Fibroblast of skin of scalp (primary cell): ENCODE measurements at regions not wholly inside any gene's neighbourhood (a gene's known extent, or its start where the extent isn't known, plus 50 kb on each side); places are given as distances from the start of the nearest gene placed in this dataset.
"Not testable (repeated sequence)": the region's sequence is repeated elsewhere in the genome, so short reads cannot be mapped to it uniquely, and the experiment has no call there.

Experiments
- DNase-seq: peaks from one replicate; pipeline ENCODE4 v3.0.0-alpha.2; 2013

DNA sequence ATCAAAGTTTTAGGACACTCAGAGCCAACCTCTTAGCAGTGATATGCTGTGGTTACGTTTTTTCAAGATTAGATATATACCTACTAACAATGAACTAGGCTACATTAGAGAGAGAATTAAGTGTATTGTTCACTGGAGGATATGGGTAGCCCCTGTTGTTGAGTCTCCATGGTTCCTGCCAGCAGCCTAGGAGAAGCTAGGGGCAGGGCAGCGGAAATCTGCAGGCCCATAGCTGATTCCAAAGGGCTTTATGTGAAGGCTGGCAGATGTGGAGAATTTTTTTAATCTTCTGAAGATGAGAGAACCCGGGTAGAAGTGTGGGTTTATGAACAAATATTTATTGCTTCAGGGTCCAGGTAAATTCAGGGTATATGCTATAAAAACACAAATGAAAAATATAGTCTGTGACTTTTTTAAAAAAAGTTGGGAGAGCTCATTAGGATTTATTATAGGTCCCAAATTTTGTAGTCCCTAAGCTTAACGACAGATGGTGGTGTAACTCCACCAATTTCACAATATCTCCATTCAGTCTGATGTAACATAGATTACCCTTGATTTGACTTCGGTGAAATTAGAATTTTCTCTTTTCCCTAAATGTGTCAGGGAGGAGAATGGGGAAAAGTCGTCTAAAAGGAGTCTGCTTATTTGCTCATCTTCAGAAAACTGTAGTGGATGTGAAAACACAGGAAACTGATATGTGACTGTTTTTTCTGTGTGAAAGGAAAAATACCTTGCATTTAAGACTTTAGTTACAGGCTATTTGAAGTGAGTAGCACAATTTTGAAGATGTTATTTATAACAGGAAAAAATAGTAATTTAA, 163.0 kb upstream of the PPP1R3A start:
- peak; percentile 73 for DNase-seq

DNA sequence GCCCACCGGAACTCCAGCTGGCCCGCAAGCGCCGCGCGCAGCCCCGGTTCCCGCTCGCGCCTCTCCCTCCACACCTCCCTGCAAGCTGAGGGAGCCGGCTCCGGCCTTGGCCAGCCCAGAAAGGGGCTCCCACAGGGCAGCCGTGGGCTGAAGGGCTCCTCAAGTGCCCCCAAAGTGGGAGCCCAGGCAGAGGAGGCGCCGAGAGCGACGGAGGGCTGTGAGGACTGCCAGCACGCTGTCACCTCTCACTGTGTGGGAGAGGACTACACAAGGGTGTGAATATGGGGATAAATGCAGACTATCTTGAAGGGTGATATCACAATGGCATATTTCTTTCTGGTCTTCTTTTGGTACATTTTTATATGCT, 158.3 kb upstream of the PPP1R3A start:
- DNase-seq: not testable (repeated sequence)

DNA sequence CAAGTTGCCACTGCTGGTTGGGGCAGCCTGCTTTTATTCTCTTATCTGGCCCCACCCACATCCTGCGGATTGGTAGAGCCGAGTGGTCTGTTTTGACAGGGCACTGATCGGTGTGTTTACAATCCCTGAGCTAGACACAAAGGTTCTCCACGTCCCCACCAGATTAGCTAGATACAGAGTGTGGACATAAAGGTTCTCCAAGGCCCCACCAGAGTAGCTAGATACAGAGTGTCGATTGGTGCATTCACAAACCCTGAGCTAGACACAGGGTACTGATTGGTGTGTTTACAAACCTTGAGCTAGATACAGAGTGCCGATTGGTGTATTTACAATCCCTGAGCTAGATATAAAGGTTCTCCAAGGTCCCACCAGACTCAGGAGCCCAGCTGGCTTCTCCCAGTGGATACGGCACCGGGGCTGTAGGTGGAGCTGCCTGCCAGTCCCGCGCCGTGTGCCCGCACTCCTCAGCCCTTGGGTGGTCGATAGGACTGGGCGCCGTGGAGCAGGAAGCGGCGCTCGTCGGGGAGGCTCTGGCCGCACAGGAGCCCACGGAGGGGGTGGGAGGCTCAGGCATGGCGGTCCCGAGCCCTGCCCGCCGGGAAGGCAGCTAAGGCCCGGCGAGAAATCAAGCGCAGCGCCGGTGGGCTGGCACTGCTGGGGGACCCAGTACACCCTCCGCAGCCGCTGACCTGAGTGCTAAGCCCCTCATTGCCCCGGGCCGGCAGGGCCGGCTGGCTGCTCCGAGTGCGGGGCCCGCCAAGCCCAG, 157.8 kb upstream of the PPP1R3A start:
- DNase-seq: not testable (repeated sequence)

DNA sequence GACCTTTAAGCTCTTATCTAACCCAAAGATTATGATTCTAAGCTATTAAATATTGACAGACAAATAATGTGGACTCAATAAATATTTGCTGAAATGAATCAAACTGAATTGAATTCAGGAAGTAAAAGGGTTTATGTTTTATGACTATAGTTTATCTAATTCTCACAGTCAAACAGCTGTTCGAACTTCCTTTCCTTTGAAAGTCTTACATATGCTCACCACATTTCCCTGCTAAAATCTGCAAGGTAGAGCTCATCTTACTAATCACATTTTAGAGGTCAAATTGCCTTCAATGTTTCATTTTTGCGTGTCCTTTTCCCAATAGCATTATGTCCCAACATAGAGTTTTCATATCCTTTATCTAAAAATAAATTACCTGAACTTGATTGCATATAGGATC, 154.9 kb upstream of the PPP1R3A start:
- no peak for DNase-seq

DNA sequence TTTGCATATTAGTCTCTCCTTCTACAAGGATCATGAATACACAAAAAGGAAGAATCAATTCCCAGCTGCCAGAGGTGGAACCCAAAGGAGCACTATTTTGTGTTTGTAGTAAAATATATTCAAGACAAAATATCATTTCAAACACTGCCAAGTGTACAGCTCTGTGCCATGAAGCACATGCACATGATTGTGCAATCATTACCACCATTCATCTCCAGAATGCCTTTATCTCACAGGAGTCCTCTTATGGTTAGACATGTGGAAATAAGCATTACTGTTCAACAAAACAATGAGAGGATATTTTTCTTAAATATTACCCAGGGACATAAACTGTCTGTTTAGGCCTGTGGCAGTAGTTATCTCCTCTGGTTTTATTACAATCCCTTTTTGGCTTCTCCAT, 151.4 kb upstream of the PPP1R3A start:
- no peak for DNase-seq

DNA sequence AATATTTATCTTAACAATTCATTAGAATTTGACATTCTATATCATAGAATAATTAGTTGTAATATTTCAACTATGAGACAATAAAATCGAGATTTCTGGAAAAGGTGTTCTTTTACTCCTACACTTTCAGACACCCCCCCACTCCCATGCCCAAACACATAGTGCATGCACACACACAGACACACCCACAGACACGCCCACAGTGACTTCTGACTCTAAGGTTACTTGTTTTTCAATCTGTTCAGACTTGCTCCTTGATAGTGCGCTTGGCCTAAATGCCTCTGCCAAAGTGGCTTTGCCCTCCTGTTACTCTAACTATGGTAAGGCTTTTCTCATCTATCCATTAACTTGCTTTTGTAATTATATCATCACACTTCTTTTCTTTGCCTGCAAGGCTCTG, 144.0 kb upstream of the PPP1R3A start:
- DNase-seq: no peak

DNA sequence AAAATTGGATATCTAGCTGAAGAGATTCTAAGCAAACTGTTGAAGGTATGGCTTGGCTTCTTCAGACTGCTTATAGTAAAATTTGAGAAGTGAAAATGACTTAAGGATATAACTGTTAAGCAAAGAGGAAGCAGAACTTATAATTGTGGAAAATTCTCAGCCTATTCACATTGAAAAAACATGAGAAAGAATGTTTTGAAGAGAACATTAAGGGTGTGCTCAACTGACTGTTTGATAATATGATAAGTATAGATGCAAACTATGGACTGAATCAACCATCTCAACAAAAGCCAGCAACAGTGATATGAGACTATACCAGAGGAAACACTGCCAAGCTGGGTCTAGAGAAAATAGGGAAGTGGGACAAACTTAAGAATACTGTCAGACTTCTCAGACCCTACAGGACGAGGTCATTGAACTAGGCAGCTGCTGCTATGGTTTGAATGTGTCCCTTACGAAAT, 133.1 kb upstream of the PPP1R3A start:
- no peak for DNase-seq

GRCh38 chr7:114050571-114050970, 131.8 kb upstream of the PPP1R3A start:
- no peak for DNase-seq

DNA sequence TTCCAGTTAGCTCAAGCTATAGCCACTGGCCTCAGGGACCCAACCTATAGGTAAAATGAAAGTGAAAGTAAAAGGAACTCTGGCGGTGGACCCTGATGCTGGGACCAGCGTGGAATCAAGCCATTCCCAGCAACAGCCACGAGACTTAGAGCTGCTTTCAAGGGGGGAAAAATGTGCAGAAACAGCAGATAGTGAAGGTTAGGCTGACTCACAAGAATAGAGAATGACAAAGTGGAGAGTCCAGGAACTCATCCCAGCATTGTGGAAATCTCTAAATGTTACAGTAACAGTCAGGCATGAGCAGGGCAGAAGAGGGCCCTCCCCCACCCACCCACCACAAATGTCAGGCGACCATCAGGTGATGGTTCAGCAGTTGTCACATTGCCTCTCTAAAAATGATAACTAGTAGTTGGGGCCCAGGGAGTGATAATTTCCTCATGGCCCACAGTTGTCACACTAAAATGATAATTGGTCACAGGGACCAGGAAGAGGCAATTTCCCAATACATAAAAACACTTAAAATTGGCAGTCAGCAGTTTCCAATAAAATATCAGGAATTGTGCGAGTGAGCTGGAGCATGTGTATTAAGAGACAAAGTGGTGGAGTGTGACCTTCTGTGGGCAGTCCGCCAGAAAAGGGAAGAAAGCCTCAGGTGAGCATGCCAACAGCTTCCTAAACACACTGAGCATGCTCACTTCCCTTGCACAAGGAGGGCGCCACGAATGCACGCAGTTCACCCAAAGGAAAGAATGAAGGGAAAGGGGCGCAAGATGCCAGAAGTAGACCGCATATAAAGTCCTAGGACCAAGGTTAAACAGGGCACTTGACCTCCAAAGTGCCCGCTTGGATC, 129.8 kb upstream of the PPP1R3A start:
- peak; percentile 17 for DNase-seq

- peak; percentile 26 for DNase-seq
Measured at GRCh38 chr7:114047889-114048288, 129.1 kb upstream of the PPP1R3A start.

DNA sequence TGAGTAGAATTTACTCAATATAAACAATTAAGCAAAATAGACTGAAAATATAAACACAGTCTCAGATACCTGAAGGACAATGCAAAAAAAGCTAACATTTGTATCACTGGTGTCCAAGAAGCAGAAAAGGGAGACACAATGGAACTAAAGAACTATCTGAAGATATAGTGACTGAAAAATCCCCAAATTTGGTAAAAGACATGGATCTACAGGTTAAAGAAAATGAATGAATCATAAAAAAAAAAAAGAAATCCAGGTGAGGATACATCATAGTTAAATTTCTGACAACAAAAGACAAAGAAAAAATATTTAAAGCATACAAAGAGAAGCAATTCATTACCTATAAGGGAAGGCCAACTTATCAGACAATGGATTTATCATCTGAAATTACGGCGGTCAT, 114.7 kb upstream of the PPP1R3A start:
- no peak for DNase-seq

DNA sequence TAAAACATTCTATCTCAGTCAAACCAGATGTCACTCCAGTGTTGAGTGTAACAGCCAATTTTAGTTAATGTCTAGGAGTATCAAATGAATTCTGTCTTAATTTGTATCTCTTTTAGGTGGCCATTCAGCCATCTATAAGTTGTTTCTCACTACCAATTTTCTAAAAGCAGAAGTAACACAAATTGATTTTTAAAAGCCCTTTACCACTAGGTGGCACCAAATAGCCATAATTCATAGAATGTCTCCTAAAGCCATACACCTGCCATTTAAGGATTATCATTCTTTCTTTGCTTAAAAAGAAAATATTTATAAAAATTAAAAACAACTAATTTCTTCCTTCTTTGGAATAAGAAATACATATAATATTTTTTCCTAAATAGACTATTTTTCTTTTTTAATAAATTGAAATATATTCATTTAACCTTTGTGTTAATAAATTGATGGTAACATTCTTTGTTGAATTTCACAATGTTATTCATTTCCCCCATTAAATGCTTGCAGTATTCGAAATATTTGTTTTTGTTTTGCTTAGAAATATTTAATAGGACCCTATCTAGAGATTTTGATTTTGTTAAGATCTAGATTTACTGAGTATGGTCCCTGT, 107.8 kb upstream of the PPP1R3A start:
- peak; percentile 65 for DNase-seq

DNA sequence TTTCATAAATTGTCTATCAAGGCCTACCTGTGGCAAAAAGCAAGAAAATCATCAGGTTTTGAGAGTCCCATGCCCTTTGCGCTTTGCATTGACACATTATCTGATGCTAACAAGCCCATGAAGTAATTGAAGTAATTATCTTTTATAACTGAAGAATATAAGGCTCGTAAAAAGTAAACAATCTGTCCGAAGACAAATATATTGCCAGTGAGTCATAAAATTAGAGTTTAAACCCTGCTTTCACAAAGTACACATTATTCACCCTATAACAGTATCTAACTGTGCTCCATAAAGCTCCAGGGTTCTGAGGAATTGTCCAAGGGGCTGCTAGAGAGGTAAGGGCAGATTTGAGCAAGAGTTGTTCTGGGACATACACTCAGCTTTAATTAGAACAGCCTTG, 102.3 kb upstream of the PPP1R3A start:
- DNase-seq: no peak

- DNase-seq: no peak
Measured at GRCh38 chr7:114008696-114009095, 89.9 kb upstream of the PPP1R3A start.

- peak; percentile 17 for DNase-seq
Measured at GRCh38 chr7:114007386-114007785, 88.6 kb upstream of the PPP1R3A start.

DNA sequence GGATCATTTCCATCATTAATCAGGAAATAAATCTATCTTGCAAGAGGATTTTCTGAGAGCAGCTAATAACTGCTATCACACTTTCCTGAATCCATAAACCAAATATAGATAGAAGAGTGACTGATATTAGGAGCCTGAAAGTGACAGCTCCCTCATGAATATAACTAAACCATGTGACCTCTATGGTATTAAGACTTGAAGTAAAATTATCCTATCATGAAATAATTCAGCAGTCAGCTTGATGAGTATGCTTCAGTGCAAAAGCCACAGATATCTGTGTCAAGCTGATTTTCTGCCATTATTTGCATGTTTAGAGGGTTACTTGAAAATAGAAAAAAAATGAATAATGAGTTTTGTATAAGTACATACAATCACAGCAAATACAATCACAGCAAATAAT, 80.1 kb upstream of the PPP1R3A start:
- DNase-seq: no peak

GRCh38 chr7:113996405-113996804, 77.6 kb upstream of the PPP1R3A start:
- no peak for DNase-seq

DNA sequence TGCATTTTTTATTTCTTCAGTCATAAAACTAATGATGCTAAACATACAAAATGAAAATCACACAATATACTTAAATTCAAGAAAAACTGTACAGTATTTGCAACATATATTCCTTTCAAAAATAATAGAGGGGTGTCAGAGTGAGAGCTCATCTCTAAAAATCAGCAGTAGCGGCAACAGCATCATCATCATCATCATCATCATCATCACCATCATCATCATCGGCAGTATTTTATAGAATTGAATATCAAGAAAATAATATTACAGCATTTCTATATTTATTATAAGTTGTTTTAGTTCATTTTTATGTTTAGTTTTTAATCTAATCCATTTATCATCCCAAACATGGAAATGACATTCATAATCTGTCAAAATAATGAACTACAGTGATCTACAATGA, 67.4 kb upstream of the PPP1R3A start:
- DNase-seq: no peak

DNA sequence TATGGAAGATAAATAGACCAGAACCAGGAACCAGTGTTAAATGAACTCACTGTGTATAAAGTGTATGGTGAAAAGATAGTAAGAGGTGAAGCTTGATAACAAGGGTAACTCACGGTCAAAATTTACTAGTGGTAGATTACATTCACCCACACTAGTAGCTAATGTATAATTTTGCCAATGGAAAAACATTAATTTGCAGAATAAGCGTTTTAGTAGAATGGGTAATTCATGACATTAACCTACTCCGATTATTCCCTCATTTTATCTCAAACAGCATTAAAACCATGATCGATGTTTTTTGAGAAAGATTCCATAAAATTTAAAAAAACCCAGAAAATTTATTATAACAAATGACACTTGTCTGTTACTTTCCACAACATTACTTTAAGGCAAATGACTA, 57.7 kb upstream of the PPP1R3A start:
- DNase-seq: no peak

- peak; percentile 0 for DNase-seq
Measured at GRCh38 chr7:113968713-113969112, 49.9 kb upstream of the PPP1R3A start.
